Mesenteric fat pad (tissue), 1 donor: ENCODE measurements at regions not wholly inside any gene's neighbourhood (a gene's known extent, or its start where the extent isn't known, plus 50 kb on each side); places are given as distances from the start of the nearest gene placed in this dataset.
A peak's percentile ranks its signal among the peaks of the same experiment; 100 is the strongest.

Experiments used
- DNase-seq: peaks from one replicate; pipeline ENCODE4 v3.0.0-alpha.2; 2020; ENCODE audit warnings: low spot score
- donor health status: DM: yes; HTN: yes; CAD: no.

DNA sequence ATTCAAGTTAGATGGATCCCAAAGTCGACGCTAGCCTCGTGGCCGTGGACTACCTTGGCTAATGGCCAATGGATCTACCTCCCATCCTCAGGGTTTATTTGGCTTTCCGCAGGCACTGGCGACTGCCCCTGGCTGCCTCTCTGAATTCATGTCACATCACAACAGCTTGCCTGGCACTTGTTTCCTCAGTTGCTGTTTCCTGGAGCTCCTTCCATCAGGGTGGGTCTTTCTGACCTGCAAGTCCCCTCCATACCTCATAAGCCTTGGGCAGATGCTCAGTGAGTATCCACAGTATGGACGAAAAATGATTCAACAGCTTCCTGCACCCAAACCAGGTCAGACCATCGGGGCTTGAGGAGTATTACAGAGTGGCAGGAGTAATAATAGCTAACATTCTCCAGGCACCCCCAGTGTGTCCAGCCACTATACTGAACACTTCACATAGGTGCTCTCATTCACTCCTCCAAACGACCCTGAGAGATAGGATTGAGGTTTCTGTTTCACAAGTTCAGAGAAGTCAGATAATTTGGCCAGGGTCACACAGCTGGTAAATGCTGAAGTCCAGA is 311.5 kb downstream of the TLE3 start:
- no peak for DNase-seq

DNA sequence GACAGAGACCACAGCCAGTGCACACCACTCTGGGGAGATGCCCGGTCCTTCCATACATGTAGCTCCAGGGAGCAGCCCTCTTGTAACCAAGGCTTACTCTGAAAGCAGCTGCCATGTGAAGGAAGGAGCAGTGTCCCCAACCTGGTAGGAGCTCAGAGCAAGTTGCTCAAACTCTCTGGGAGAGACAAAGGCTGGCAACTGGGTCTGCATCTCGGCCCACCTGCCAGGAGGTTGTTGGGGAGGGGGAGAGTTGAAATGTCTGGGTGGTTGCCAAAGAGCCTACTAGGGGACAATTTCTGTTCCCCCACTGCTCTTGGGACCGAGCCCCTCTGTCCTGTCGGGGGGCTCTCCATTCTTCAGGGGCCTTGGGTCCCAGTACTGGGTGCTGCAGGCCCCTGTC is 309.9 kb downstream of the TLE3 start:
- no peak for DNase-seq

DNA sequence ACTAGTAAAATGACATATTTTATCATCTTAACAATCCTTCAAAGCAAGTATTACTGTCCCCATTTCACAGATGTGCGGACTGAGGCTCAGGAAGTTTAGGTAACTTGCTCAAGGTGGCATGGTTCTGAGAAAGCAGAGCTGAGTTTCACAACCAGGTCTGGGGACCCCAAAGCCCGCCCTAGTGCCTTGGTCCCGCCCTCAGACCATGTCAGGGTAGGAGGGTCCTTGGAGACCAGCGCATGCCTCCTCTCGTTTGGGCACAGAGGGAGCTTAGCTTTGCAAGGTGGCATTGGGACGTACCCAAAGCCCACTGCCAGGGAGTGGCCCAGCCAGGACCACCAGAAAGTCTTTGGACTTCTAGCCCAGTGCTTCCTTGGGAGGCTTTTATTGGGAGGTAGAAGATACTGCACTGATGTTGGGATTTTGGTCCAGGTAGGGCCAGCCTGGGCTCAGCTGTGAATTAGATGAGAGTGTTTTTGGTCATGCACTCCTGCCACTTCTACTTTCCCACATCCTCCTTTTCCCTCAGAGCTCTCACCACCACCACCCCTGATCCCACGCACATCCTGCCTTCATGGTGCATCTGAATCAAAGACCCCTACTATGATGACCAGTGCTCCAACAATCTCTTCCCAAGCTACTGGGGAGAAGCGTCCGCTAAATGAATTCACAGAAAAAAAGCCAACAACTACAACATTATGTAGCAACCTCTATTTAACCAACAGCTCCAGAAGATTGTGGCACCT is 307.9 kb downstream of the TLE3 start:
- DNase-seq: no peak

DNA sequence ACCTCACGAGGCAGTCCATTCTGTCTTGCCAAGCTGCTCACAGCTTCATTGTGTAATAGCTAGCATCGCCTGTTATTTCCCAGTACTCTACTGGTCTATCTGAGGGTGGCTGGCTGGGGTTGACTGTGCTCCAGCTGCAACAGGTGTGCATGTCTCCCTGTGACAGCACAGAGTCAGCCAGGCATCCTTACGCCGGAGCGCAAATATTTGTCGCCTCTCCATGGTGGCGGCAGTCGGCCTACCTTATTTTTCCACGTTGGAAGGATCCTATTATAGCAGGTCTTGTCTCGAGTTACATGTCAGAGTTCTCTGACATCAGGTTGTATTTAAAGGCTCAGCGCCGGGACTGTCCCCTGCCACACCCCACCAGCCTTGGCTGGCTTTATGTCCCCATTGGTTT is 307.1 kb downstream of the TLE3 start:
- DNase-seq: no peak

DNA sequence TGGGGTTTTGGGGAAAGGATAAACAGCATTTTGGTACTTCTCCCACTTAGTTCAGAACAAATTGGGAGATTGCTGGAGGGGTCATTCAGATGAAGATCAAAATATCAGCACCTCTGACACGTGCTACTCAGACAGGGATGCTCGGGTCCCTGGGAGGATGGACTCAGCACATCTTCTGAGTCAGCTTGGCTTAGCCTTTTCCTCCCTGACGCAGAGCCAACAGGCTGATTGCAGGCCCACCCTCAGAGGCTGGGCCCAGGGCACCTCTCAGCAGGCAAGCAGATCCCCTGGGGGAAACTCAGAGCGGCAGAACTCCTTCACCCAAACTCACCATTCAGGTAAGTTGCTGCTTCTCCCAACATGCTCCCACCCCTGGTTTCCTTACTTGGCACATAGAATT is 304.9 kb downstream of the TLE3 start:
- peak; percentile 30 for DNase-seq

DNA sequence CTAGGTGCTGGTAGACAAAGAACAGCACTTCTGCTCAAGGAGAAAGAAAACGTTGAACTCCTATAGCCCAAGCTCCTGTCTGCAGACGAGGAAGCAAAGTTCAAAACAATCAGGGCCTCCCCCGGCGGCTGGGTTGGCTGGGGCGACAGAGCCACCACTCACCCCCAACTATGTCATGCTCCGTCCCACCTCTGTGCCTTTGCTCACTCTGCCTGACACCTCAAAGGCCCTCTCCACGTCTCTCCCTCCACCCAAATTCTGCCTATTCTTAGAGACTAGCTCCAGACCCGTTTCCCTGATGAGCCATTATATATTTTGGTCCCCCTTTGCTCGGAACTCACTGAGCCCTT is 304.3 kb downstream of the TLE3 start:
- peak; percentile 67 for DNase-seq

DNA sequence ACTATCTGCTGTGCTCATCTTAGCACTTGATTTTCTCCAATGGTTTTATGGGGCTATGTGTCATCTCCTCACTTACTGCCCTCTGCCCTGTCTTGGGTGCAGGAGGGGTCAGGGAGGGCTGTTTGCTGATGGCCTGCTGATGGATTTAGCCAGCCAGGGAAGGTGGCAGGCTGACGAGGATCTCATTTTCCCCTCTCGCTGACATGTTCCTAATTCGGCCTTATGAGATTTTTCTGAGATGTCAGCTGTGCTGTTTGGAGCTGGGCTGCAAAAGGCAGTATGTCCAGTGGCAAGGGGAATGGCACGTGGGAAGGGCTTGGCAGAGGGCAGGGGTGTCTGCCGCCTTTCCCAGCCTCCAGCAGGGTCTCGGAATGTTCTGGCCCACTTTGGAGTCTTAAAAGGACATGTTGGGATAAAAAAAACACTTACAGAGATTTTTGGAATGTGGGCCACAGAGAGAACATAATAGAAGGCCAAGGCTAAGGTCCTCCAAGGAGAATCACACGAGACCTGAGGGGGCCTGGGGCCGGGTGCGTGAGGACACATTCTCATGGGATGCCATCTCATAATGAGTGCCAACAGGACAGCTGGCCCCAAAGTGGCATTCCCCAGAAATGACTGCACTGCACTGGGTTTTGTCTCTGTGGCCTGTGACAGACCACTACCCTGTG is 303.8 kb downstream of the TLE3 start:
- DNase-seq: peak; percentile 47

DNA sequence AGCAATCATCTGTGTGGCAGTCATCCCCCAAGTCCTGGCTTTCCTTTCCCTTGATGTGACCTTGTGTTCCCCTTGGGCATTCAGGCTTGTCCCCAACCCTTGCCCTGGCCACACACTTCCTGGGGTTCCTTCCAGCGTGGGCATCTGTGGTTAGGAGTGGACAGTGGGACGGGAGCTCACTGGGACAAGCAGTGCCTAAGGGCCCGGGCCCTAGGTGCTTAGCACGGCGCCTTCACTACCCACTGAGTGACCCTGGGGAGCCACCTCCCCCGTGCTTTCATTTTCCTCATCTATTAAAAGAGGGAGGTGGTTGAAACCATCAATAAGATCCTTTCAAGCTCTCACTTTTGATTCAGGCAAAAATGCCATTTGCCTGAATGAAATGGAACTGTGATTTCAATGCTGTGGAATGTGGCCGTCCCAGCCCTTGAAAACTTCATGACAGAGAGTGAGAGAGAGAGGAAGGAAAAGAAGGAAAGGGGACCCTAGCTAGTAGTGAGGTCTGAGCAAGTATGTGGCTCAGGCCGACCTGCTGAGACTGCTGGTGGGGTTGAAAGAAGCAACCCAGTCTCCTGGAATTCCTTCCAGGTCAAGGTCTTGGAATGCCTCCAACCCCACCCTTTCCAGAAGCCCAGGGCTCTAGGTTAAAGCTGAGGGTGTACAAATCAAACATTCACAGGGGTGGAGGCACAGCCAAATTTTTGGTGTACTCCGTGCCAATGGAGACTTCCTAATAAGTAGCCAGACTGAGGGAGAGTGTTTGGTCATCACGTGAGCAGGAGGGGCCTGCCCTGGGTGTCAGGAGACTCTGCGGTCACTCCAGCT is 302.9 kb downstream of the TLE3 start:
- DNase-seq: peak; percentile 73

DNA sequence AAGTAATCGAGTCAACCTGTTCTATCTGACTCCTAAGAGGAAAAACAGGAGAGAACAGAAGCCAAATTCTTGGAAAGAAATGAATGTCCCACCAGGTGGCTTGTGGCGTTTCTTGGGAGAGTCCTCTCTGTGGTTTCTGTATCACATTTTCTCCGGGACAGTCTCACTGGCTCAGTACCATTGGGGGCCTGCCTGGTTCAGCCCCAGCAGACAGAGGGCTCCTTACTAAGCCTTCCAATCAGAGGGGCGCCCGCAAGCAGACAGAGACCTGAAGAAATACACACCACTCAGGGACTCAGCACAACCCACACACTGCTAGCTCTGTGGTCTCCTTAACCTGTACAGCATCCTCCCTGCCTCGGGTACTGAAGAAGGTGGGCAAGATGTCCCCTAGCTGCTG is 302.1 kb downstream of the TLE3 start:
- DNase-seq: peak; percentile 22

DNA sequence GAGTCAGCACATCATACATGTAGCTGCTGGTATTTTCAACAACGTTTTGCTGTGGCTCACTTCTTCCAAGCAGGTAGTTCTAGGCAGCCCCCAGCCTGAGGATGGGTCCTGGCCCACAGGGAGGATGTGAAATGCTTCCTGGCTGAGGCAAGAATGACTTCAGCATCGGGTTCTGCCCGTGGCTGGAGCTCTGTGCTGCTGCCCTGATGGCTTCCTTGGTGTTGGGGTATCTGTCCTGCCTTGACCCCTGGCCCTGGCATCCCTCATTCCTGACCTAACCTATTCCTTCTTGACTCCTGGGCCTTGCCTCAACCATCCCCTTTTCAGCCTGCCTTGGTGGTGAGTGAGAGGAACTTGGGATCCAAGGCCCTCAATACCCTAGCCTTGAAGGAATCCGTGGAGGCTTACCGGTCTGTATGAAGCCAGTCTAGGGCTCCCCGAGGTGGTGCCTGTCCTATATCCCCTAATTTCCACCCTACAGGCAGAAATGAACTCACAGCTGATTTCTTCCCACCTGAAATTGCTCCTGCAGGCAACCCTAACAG is 300.6 kb downstream of the TLE3 start:
- DNase-seq: peak; percentile 55

DNA sequence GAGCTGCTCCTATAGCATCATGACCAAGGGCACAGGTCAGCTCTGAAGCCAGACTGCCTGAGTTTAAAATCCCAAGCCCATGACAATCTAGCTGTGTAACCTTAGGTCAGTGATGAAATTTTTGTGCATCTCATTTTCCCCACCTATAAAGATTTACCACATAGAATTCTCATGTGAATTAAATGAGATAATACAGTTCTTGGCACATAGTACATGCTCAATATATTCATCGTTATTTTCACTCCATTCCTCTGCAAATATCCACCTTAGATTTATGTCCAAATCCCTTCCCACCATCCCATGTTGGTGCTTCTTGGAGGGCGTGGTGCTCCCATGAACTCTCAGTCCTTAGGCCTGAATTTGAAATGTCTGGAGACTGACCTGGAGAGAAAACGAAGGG is 300.1 kb downstream of the TLE3 start:
- no peak for DNase-seq

DNA sequence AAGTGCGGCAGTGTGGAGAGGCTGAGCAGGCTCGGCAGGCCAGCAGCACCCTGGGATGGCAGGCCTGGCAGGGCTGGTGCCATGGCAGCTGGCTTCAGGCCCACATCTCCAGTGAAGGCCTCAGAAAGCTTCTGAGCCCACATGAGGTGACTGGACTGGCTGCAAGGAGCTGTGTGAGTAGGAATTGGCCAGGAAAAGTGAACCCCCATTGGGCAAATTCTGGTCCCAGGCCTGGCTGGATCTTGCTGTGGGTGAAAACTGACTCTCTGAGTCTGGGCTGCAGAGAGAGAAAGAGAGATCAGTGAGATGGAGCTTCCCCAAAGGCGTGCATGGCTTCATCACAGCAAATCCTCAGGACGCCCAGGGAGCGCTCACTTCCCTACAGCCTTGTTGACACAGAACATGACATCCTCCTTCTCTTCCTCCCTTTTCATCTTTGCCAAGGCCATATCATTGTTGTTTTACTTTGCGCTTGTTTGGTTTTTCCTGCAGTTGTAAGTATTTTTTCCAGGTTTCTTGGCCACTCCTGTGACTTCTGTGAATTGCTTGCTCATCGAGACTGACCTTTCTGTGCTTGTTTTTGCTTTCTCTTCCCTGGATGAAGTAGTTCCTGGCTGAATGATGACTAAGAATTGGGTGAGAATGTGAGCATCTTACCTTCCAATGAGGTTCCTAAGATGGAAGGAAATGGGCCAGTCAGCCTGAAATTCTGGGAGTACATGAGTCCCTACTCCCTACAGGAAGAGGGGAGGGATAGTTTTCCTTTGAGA is 299.1 kb downstream of the TLE3 start:
- peak; percentile 83 for DNase-seq

DNA sequence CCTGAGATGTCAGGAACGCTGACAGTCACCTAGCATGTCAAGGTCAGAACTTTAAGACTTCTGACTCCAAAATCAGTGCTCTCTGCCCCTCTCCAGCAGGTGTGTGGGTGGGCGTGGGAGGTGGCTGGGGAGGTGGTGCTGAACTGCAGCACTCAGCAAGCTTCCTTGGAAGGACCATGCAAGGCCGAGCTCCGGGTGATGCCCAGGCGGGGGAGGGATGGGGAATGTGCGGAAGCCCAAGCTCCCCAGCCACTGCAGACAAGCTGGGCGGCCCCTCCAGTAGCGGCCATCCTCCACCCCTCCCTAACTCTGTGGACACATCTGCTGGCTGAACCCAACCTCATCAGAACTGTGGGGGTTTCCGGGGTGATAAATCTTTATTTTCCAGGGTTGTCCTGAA is 296.6 kb downstream of the TLE3 start:
- peak; percentile 73 for DNase-seq

DNA sequence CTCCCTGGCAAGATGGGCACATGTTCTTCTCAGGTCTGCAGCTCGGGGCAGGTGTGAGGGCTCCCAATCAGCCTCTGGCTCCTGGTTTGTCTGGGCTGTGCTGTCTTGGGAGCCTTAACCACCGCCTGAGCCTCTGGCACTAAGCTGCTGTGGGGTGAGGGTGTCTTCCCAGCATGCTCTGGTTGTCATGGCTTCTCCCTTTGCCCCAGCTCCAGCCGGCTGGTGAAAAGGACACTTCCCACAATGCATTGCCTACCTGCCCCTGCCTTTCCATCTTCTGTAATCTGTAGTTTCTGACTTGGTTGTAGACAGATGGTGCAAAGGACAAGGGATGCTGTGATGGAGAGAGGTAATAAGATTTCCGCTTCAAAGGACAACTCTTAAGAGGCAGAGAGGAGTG is 295.3 kb downstream of the TLE3 start:
- DNase-seq: peak; percentile 26

DNA sequence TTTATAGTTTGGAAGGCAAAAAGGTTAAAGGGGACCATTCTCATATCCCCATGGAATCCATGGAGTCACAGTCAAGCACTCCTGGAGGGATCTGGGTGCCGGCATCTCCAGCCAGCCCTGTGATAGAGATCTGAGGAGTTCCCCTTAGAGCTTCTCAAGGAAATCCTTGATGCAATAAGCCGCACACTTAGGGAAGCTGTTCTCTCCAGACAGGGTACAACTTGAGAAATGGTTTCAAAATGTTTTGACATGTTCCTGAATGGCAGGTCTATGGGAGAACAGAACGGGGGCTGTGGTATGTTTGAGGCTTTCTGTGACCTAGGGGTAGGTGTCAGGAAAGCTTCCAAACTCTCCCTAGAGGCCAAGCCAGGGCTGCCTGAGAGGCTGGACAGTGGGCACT is 292.9 kb downstream of the TLE3 start:
- DNase-seq: no peak

DNA sequence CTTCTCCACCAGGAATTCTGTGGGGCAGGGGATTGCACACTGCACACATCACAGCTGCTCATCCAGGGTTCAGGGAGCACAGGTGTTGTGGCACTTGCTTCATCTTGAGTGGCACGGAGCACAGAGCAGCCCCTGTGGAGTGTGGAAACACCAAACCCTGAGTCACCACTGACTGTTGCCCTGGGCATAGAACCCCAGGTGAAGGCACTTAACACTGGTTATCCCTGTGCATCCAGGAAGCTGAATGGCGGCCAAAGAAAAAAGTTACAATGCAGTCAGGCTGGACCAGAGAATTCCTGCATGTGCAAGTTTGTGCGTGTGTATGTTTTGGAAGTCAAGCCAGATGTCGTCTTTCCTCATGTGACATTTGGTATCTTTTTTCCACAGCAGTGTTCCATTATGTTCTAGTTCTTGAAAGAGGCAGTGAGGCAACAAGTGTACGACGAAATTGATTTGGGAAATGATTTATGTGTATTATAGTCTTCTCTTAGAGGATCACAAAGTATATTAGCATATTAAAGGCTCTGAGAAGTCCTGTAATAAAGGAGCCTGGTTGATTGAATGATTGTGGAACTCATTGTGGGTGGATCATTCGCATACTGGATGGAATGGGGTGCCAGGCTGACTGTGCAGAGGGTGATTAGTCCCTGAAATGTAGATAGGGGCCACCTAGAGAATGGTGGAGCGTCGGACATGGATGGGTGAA is 292.3 kb downstream of the TLE3 start:
- DNase-seq: no peak

DNA sequence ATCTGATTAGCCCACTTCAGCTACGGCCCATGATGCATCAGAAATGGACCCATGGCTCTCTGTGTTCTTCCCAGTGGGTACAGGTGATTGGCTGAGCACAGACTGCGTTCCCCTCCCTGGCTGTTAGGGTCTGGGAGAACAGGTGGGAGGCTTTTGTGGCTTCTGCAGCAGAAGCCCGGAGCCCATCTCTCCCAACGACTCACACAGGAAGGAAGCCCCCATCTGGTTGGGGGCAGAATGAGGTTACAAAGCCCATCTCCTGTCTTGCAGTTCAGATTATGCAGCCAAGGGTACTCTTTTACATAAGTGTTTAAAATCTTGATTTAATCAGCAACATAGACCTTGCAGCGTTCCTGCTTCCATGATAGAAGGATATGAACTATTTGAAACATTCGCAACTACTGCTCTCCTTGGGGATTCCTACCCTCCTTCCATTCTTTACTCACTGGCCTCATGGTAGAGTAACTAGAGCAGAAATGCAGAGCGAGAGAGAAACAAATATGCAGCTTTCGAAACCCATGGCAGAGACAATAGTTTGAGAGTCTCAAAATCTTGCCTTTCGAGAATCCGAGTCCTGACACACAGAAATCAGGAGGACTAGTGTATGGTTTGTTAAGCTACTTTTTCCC is 291.3 kb downstream of the TLE3 start:
- no peak for DNase-seq

DNA sequence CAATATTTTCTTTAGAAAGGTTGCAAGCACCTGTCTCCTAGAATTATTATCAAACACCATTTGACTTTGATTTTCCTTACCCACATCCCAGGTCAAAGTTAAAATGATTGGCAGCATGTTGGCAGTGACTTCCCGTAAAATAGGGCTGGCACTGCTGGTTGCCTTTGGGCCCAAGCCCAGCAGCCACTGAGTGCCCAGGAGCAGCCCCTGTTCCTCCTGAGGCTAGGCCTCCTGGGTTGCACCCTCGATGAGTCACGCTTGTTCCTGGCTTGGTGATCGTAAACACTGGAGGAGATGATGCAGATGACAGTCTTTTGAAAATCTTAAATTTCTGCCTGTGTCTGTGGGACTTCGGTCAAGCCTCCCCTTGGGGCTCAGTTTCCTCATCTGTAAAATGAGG is 290.0 kb downstream of the TLE3 start:
- no peak for DNase-seq

DNA sequence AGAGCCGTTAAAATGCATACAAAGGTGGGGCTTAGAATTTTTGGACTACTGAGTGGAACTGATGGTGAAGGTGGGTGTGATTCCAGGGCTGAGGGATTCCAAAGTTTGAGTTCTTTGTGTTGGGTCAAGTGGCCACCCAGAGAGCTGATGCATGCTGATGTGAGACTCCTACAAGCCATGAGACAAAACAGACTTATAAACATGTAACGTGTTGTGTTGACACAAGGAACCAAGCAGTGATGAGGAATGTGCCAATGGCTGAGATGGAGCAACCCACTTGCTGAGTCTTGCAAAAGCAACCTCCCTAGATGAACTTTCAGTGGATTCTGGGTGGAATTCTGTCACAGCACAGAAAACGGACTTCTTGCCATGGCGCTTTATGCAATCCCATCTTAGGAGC is 289.0 kb downstream of the TLE3 start:
- no peak for DNase-seq

DNA sequence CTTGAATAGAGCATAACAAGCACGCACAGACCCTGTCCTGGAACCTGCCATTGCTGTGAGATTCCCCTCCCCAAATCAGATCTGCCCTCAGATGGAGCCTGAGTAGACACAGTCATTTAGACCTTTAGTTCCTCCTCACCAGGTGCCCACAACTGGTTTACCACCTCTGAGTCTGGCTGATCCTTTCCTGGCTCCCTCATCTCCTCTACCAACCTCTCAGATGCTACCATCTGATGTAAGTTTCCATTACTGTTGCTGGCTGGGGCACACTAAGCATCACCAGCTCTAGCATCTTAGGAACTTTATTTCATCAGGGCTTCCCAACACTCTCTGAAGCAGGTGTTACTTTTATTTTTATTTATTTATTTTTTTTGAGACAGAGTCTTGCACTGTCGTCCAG is 288.3 kb downstream of the TLE3 start:
- no peak for DNase-seq
